ENCODE measurements at regions not wholly inside any gene's neighbourhood (a gene's known extent, or its start where the extent isn't known, plus 50 kb on each side); places are given as distances from the start of the nearest gene placed in this dataset.

DNA sequence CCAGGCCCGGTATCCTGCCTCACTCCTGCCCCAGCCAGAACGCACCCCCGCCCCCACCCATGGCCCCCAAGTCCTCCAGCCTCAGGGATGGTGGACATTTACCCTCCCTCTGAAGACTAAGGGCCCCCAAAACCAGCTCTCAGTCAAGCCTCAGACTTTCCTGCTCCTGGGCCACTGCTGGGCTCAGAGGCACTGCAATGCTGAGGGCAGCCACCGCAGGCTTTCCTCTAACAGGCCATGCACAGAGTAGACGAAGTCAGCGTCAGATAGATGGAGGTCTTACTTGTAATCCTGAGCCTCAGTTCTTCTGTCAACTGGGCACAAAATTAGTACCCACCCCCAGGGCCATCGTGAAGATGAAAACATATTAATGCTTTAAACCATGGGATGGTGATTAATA lies 92.6 kb downstream of the TTC32 start:
- DNase-seq (ENCODE audit: low read depth) = no peak

DNA sequence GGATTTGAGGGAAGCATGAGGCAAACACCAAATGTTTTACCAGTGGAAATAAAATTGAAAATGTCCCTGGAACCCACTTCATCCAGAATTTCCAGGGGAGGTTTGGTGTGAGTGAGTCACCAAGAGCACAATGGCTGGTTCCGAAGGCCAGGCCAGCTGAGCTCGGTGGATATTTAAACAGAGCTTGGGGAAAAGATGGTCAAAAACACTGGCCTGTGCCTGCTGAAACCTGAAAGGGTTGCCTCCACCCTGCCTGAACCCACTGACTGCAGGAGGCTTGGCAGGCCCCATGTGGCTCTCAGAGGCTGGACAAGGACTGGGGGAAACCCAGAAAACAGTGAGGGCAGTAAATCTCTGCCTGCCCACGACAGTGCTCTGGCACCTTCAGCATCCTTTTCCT lies 93.9 kb downstream of the TTC32 start:
- no peak for DNase-seq (ENCODE audit: low read depth)

DNA sequence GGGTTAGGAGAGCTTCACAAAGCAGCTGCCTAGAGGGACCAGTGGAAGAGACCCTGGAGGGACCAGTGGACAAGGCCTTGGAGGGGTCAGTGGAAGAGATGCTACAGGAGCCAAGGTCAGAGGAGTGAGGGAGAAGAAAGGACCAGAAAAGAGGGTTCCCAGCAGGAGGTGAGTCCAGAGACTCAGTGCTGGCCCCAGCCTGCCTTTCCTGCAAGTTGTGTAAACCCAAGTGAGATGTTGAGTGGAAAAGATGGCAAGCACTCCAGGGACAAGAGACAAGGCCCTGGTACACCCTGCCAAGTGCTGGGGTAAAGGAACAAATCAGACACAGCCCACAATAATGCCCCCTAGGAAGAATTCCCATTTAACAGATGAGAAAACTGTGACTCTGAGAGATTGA lies 94.4 kb downstream of the TTC32 start:
- DNase-seq (ENCODE audit: low read depth) = no peak

DNA sequence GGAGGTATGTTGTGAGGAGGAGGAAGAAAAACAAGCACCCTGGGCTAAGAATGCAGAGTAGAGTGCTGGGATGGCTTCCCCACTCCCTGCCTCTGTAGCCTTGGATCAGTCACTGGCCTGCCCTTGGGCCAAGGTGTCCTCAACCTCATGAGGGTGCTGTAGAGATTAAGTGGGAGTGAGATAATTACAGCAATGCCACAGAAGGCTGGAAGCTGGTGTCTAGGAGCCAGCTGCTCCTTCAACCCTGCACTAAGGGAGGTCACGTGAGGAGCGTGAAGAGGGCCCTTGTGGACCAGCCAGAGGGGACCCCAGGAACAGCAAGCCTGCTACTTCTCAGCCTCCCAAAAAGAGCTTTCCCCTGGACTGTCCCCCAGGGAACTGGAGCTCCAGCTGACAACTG lies 95.2 kb downstream of the TTC32 start:
- no peak for DNase-seq (ENCODE audit: low read depth)

DNA sequence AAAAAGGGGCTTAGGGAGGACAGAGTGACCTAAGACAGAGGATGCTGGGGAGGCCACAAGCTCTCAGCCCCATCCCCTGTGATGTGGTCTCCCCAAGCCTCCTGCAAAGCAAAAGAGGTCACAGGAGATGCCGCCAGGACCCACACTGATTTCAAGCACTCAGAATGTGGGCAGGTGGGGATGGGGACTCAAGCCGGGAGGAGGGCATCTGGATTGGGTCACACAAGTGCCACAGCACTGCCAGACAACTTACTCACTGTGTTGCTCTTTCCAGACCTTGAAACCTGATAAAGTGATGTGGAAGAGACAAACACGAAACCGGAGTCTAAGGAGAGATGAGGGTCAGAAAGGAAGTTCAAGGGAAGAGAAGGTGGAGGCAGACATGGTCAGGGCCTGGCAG lies 95.7 kb downstream of the TTC32 start:
- no peak for DNase-seq (ENCODE audit: low read depth)

DNA sequence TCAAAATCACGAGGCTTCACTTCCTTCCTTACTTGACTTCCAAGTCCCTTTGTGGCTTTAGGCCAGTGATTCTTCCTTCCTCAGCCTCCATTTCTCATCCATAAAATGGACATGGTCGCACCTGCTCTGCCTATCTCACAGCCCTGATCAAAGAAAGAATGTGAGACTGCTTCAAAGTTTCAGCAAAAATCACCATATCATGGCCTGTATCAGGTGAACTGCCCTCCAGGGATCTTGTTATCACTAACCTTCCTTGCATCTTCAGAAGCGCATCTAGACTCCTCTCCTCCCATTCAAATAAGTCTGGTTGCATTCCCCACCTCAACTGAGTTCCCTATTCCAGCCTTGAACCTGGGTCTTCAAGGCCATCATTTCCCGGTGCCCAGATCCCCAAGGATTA lies 96.5 kb downstream of the TTC32 start:
- no peak for DNase-seq (ENCODE audit: low read depth)

DNA sequence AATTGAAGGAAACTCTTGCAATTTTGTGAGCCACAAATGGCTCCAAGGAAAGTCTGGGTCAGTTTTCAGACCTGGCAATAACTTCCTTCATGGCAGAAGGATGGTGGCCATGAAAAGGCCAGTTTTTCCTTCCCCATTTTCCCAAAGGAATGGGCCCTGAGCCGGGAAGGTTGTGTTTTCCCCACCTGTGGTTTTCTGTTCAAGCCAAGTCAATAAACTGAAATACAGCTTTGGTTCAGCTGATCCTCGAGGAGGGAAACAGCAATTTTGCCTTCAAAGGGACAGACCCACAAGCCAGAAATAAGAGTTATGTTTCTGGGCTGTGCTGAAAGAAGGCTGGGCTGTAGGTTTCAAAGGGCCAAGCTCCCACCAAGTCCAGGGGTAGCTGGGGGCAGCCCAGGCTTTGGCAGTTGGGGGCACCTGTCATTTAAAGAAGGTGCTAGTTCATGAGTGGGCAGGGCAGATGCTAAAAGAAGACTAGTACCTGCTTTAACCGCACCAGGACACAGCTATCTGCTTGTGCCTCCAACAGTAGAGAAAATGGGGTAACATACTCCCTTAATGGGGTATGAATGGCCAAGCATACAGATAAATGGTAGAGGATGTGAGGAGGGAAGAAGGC lies 97.0 kb downstream of the TTC32 start:
- DNase-seq (ENCODE audit: low read depth) = no peak

DNA sequence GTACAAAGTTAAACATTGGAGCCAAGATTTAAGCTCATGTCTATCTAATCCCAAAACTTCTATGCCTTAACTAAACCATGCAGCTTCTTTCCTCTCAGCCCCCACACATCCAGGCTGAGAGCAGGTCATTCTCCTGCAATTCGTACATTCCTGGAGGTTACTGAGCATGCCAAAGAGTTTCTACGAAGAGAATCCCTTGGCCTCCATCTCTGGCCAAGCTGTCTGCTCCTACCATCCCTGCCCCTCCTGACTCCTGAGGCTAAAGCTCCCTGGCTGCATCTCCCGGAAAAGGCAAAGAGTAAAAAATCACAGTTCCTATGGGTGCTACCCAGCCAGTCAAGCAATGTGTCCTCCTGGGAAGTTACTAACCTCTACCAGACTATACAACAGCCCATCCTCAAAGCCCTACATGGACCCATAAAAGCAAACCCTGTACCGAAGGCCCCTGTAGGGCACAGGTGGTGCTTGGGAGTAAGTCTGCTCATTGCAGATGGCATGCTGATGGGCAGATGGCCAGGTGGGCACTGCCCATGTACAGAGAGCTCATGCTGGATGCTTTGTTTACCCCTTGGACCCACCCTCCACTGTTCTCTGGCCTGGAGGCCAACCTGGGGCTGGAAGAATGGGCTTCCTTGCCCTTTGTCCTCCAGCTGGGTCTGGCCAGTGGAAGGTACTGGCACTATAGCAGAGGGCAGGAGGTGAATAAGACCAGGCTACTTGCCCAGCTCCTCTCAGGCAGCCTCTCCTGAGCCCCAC lies 99.5 kb downstream of the TTC32 start:
- no peak for DNase-seq (ENCODE audit: low read depth)

DNA sequence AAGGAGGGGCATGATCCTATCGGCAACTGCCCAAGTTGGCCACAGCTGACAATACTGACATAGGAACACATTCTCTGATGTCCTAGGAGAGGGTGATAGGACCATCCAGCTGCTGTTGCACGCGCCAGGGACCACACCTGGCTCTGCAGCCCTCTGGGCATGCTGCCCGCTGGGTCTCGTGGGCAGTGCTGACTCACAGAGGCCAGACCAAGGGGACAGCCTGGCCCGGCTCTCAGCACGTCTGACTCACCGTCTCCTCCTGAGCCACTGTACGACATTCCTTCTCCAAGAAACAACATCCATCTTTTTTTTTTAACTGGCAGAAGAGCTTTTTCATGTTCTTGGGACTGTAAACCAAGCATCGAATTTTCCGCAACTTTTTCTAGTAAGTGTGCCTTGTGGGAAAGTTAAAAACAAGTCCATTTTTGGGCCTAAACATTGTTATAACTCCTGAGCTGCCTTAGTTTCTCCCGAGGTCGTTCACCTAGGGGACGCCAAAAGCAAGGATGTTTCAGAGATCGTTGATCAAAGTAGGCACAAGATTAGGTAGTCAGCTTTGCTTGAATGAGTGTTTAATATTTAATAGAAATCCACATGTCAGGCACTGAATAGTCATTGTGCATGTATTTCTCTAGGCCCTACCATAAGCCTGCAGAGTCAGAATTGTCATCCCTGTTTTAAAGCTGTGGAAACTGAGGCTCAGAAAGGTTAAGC lies 100.3 kb downstream of the TTC32 start:
- DNase-seq (ENCODE audit: low read depth) = no peak

DNA sequence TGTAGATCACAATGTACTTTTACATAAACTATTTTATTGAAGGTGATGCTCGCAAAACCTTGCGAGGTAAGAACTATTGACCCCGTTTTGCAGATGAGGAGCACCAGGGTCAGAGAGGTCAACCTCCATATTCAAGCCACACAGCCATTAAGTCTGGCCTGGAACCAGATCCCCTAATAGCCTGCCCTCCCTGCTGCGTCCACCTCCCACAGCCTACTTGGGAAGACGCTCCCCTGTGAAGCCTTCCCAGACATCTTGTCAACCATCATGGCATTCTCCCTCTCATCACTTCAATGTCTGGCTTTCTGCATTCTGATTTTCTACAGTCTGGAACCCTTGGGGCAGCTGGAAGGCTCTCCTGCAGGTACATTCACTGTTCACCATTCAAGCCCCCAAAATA lies 101.0 kb downstream of the TTC32 start:
- no peak for DNase-seq (ENCODE audit: low read depth)

DNA sequence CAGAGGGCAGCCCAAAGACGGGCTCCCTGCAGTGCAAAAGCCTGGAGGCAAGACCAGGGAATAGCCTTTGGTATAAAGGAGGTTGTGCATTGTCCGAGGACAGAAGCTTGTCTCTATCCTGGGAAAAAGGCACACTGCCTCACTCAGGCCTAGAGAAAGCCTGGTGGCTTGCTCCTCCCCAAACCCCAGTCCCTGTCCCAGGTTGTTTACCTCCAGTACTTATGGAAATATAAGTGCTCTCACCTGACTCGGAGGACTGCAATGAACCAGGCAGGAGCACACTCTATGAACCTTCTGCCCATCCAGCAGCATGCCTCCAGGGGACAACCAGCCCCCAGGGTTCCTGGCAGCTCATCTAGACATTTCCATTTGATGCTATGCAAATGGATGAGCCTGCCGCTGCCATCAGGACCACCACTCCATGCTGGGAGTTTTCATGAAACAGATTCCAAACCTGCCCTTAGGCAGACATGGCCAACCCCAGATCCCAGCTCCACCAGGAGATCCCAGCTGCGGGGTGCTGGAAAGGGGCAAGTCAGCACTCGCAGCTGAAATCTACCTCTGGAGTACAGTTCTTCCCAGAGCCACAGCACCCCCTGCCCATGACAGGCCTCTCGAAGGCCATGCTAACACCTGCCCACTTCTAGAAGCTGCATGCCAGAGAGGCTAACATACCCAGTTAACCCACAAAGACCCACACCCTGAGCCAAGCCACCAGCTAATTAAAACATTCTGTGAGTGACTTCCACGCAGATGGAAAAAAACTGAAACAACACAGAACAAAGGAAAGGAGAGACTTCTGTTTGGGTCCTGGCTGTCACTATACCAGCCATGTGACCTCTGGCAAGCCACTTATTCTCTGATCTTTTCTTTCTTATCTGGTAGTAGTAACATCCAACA lies 101.7 kb downstream of the TTC32 start:
- no peak for DNase-seq (ENCODE audit: low read depth)

DNA sequence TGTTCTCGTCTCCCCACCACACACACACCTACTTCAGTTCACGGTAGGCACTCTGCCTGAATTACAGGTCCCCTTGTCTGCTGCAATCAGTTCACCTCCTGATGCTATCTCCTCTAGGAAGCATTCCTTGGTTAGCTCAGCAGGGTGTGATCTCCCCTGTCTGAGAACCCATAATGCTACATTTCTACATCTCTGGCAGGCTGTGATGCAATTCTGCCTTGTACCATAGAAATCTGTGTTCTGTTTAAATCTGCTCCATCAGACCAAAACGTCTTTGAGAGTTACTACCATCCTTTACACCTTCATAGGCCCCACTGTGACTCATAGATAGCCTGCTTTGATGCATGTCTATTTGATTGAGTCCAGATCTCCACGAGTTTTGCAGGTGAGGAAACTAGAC lies 103.9 kb downstream of the TTC32 start:
- DNase-seq (ENCODE audit: low read depth) = no peak

DNA sequence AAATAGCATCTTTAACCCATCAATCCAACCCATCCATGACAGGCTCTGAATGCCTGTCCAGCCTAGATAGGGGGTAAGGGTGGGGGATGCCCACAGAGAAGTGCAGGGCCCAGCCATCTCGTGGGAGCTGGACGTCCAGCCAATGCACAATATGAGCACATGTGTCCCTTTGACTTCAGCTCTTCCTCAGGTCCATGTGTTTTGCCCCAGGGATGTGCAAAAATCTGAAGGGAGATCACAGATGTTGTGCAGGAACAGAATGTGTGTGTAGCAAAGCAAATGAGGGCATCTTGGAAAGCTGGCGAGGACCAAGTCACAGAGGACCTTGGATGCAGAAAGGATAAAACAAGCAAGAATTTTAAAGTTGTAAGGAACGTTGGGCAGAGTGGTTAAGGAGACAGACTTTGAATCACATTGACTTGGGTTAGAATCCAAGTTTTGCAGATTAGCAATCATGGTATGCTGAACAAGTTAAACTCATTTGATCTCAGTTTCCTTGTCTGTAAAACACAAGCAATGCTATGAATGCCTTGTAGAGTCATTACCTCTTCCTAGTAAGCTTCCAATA lies 104.5 kb downstream of the TTC32 start:
- DNase-seq (ENCODE audit: low read depth) = no peak

DNA sequence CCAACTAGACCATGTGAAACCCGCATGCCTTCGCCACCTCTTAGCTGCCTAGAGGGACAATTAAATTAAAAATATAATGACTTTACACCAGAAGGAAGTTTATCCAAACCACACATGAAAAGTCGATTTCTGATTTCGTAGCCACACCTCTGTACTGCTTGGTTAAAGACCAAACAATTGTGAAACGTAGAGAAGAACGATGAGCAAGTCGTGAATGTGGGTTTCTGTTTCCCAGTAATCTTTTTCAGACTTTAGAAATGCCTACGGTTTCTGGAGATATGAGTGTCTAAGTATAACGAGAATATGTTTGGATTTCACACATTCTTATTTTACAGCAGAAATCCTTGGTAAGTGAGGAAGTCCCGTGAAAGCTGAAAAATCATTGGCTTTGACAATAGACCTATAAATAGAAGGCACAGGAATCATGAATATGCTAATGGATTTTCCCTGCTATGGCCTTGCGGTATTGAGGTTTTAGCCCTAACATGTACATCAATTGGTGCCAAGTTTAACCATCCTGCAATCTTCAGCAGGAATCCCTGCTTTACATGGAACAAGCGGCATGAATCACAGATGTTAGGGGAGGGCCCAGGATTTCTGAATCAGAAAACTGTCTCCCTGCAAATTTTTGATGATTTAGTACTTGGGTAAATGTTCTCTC lies 105.6 kb downstream of the TTC32 start:
- no peak for DNase-seq (ENCODE audit: low read depth)

DNA sequence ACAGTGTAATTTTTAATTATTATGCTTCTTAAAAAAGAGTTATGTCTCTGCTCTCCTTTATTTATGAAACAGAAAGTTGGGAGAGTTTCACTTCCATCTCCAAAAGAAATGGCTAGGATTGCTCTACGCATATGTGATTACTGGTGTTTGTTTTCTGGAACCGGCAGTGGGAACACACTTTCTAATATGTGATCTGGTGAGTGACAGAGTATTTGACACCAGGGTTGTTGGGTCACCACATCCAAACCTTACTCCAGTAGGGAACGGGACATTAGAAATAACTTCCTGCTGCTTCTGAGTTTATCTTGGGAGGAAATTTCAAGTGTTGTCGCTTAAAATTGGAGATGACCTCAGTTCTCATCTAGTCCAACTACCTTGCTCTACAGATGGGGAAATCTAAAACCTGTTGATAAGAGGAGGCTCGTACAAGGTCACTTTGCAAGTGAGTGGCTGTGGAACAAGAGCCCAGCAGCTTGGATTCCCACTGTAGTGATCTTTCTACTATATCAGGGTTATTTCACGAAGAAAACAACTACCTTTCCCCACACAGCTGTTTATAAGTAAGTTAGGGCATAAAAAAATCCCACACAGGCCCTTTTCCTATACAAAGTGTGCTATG lies 108.5 kb downstream of the TTC32 start:
- DNase-seq (ENCODE audit: low read depth) = no peak

DNA sequence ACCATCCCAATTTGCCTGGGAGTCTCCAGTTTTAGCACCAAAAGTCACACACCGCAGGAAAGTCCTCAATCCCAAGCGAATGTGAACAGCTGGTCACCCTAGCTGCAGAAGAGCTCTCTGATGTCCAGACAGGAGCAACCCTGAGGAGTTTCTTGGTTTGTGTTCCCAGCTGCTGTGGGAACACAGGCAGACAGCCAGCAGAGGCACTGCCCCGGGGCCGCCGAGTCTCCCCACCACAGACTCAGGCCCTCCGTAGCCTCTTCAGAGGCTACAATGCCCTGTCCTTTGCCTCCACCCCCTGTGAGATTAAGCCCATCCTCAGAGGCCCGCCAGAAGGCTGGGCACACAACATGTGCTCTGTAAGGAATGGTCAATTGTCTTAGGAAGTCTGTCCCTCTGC lies 111.5 kb downstream of the TTC32 start:
- DNase-seq (ENCODE audit: low read depth) = no peak

DNA sequence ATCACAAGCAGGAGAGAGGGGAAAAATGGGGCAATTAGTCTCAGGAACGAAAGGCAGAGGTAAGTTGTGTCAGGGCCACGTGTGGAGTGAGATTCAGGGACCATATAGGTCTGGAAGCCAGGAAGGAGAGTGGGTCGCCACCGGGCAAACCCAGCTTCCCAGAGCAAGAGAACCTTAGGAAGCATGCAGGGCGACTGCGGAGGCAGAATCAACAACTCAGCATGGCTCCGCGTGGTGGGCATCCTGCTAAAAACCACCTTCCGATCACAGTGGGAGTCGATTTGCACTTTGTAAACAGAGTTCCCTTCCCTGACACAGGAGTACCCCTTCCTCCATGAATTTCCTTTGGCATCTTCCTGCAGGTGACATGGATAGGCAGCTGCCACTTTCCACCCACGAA lies 114.6 kb downstream of the TTC32 start:
- DNase-seq (ENCODE audit: low read depth) = no peak

DNA sequence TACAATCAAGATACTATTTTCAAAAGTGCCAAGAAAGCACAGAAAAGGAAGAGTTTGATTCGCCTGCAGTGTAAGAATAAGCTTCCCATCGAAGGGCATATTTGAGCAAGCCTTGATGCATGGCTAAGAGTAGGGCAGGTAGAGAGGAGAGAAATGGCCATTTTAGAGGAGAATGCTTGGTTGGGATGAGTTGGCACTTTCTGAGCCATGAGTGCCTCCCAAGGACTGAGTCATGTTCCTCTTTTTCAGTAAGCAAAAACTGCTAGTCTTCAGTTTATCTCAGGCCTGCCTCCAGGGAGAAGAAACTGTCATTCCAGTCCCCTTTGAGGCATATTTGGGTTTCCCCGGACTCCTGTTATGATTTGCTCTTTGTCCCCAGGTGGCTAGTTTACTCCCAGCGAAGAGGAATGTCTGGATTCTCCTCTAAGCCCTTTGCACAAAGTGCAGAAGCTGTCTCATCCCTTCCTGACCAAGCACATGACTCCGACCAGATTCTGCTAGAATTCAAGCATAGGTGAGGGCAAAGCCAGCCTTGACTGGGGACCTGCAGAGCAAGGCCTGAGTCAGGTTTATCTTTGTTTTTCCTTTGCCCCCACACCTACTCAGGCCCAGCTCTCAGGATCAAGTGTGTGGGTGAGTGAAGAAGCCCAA lies 115.2 kb downstream of the TTC32 start:
- DNase-seq (ENCODE audit: low read depth) = no peak

DNA sequence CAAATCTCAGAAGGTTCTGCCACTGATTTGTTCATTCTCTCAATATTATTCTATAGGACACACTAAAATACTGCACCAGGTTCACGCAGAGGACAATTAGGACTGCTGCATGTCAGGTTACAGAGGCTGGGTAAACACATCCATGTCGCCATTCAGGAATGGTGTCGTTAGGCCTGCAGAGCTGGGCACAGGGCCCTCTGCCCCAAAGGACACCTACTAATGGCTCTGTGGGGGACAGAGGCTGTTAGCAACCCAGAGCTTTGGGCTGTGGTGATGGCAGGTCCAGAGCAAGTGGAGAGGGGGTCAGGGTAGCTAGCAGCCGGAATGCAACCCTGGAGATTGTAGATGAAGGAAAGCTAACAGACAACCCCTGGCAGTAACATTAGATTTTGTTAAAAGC lies 115.9 kb downstream of the TTC32 start:
- no peak for DNase-seq (ENCODE audit: low read depth)

DNA sequence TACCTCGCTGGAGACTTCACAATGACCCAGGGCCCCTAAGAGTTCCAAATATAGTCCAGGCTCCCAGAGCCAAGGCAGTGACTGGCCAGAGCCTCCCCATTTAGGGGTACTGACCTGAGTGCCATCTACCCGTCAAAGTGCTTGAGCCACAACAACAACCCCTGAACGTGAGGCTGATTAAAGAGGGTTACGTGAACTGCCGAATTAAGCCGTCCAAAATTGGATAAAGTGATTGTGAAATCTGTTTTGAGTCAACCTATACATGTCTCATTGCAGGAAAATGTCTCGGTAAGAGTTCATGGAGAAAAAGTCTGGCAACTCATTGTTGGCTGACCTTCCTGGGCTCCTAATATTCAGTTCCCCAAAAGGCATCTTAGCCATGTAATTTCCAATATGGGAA lies 116.3 kb downstream of the TTC32 start:
- DNase-seq (ENCODE audit: low read depth) = no peak

DNA sequence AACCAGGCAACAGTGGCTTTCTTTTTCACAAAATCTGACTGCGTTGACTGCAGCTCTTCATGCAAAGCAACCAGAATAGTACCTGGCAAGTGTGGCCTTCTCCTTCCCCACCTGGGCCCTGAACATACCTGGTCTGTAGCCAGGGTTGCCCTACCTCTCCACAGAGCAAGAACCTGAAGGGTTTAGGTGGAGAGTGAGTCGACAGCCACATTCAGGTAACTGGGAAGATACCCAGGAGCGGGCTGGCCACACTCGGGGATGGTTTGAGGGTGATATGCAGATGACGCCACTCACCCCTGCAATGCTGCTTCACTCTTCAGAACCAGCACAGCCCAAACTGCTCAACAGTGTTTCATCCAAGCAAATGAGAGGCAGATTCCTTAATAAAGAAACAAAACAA lies 117.3 kb downstream of the TTC32 start:
- no peak for DNase-seq (ENCODE audit: low read depth)
